Sigmoid colon (tissue), 6 donors: ENCODE measurements at regions not wholly inside any gene's neighbourhood (a gene's known extent, or its start where the extent isn't known, plus 50 kb on each side); places are given as distances from the start of the nearest gene placed in this dataset.

Experiments used
- DNase-seq: peaks from one replicate; pipeline ENCODE4 v3.0.0-alpha.2; 2019
- H3K27ac ChIP-seq, 4 donors: fragments of 200-600 bp; sonication (generic); one replicate each; pipeline ENCODE4 v1.5.1; 2016 to 2019; ENCODE audit warnings: mild to moderate bottlenecking in 1 of 4
- H3K27me3 ChIP-seq, 3 donors: fragments of 200-600 bp; sonication (generic); one replicate each; pipeline ENCODE4 v1.5.1; 2019; ENCODE audit warnings: mild to moderate bottlenecking in 1 of 3
- H3K36me3 ChIP-seq, 4 donors: fragments of 200-600 bp; sonication (generic); one replicate each; pipeline ENCODE4 v1.5.1; 2016 to 2019
- H3K4me1 ChIP-seq, 4 donors: fragments of 200-600 bp; sonication (generic); one replicate each; pipeline ENCODE4 v1.5.1; 2017 to 2019
- H3K4me3 ChIP-seq, 4 donors: fragments of 200-600 bp; sonication (generic); one replicate each; pipeline ENCODE4 v1.5.1; 2017 to 2019; ENCODE audit warnings: mild to moderate bottlenecking in 2 of 4, moderate library complexity in 1 of 4
- H3K9me3 ChIP-seq, 4 donors: fragments of 200-600 bp in 3 of 4; sonication (generic) in 3 of 4; one replicate each; pipeline versions ENCODE4 v1.5.1 to v1.6.1; 2013 to 2019
- EP300 ChIP-seq, 4 donors: sonication (generic); formaldehyde crosslinking; IDR thresholded peaks; one replicate each; pipeline ENCODE4 v1.6.1; 2017; ENCODE audit warnings: antibody characterized with exemption in 4 of 4
- POLR2A ChIP-seq, 2 donors: fragments of 450-650 bp; IDR thresholded peaks; one replicate each; pipeline ENCODE4 v1.6.1; 2016; ENCODE audit warnings: antibody characterized with exemption in 2 of 2, mild to moderate bottlenecking in 2 of 2, moderate library complexity in 2 of 2
- POLR2AphosphoS5 ChIP-seq, 4 donors: sonication (generic); formaldehyde crosslinking; IDR thresholded peaks; one replicate each; pipeline ENCODE4 v1.6.1; 2017; ENCODE audit warnings: antibody characterized with exemption in 4 of 4
- WGBS, 2 donors: extraction: QIAGEN DNeasy Blood & Tissue Kit; methylation state at CpG; one replicate each; pipeline ENCODE4 v1.1.7; 2013; 5-methylcytosine and 5-hydroxymethylcytosine counted together
- intact Hi-C: fragments of 100-400 bp; cut with DNase I; formaldehyde crosslinking; loops from one replicate; pipeline ENCODE4 v1.15.1; 2023
- small RNA-seq, 3 donors: library from RNA; depleted of rRNA; stranded (forward); fragments of <200 nt; gene quantifications; one replicate each; pipeline ENCODE3, GENCODE V24; 2016
- TF ChIP-seq, protein P1 (sequence below), 4 experiments: fragments of 450-650 bp in 3 of 4; fragments of 200-600 bp in 1 of 4; IDR thresholded peaks; one replicate each; pipeline ENCODE4 v1.5.1; 2016 to 2019; ENCODE audit warnings: antibody characterized with exemption in 4 of 4, mild to moderate bottlenecking in 3 of 4, moderate library complexity in 2 of 4
- donor health status: healthy with polysubstance abuse.
- donor health status: healthy.

DNA sequence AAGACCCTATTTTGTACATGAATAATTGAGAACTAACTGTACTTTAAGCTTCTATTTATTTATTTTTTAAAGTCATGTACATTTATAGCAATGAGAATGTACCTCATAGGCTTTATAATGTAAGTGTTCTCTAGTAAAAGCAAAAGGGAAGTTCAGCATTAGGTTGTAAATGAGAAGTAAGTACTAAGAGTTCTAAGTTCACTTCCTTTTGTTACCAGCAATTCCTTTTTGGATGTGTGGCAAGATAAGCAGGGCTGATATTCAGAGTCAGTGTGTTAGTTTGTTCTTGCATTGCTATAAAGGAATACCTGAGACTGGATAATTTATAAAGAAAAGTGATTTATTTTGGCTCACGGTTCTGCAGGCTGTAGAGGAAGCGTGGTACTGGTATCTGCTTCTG, 54.0 kb upstream of the CCN2 start:
- DNase-seq = no peak
- H3K36me3 ChIP-seq = no peaks in the 10 kb centered on the region
- peaks cover 0 to 7% (median 2%) of the 10 kb centered on the region in 4 donors for H3K4me1 ChIP-seq
- 23 to 42% methylated on average over 2 of the region's 2 CpGs for WGBS, 2 donors
- no peak overlapping the region for H3K27ac ChIP-seq
- intact Hi-C loops = no loop called here
- H3K9me3 ChIP-seq = peaks cover 0 to 6% (median 0%) of the 10 kb centered on the region in 4 donors
- no peak overlapping the region for H3K4me3 ChIP-seq
- H3K27me3 ChIP-seq = no peaks in the 10 kb centered on the region
- TF ChIP-seq POLR2A (IDR thresholded peaks at IDR 0.05) (no peak), EP300 (IDR thresholded peaks at IDR 0.05) (no peak), POLR2AphosphoS5 (IDR thresholded peaks at IDR 0.05) (no peak)
- TF ChIP-seq, protein P1, sequence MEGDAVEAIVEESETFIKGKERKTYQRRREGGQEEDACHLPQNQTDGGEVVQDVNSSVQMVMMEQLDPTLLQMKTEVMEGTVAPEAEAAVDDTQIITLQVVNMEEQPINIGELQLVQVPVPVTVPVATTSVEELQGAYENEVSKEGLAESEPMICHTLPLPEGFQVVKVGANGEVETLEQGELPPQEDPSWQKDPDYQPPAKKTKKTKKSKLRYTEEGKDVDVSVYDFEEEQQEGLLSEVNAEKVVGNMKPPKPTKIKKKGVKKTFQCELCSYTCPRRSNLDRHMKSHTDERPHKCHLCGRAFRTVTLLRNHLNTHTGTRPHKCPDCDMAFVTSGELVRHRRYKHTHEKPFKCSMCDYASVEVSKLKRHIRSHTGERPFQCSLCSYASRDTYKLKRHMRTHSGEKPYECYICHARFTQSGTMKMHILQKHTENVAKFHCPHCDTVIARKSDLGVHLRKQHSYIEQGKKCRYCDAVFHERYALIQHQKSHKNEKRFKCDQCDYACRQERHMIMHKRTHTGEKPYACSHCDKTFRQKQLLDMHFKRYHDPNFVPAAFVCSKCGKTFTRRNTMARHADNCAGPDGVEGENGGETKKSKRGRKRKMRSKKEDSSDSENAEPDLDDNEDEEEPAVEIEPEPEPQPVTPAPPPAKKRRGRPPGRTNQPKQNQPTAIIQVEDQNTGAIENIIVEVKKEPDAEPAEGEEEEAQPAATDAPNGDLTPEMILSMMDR (IDR thresholded peaks at IDR 0.05) = no peak

- Histone ChIP-seq H3K9me3 (peaks cover 0 to 6% (median 0%) of the 10 kb centered on the region in 4 donors), H3K36me3 (no peaks in the 10 kb centered on the region), H3K4me3 (no peak overlapping the region), H3K27me3 (no peaks in the 10 kb centered on the region), H3K4me1 (peaks cover 0 to 5% (median 1%) of the 10 kb centered on the region in 4 donors), H3K27ac (no peak overlapping the region)
- intact Hi-C loops = no loop called here
- WGBS, 2 donors = 84 to 89% methylated on average over 1 of the region's 1 CpG
- DNase-seq = no peak
- TF ChIP-seq POLR2A (IDR thresholded peaks at IDR 0.05) = no peak
- TF ChIP-seq, protein P1 (IDR thresholded peaks at IDR 0.05) = no peak
- TF ChIP-seq EP300 (IDR thresholded peaks at IDR 0.05) = no peak
- no peak for TF ChIP-seq POLR2AphosphoS5 (IDR thresholded peaks at IDR 0.05)
Observed at GRCh38 chr6:132004668-132005067, 53.5 kb upstream of the CCN2 start.

GRCh38 chr6:132003516-132004178, 52.5 kb upstream of the CCN2 start:
- Histone ChIP-seq H3K4me3 (no peak overlapping the region), H3K36me3 (no peaks in the 10 kb centered on the region), H3K9me3 (peaks cover 0 to 6% (median 0%) of the 10 kb centered on the region in 4 donors), H3K4me1 (peaks cover 0 to 8% (median 0%) of the 10 kb centered on the region in 4 donors), H3K27ac (no peak overlapping the region), H3K27me3 (no peaks in the 10 kb centered on the region)
- intact Hi-C loops = no loop called here
- WGBS, 2 donors = 90% methylated on average over 7 of the region's 7 CpGs
- no peak for DNase-seq
- no peak for TF ChIP-seq EP300 (IDR thresholded peaks at IDR 0.05)
- no peak for TF ChIP-seq POLR2AphosphoS5 (IDR thresholded peaks at IDR 0.05)
- TF ChIP-seq, protein P1 (IDR thresholded peaks at IDR 0.05) = no peak
- no peak for TF ChIP-seq POLR2A (IDR thresholded peaks at IDR 0.05)

Small RNA genes lying in the stretch of these regions (small RNA-seq; reads per million reads assigned to genes)
- gene MIR548AJ1 = 0 reads per million in 3 donors
